DOHH2 (cell line): ENCODE measurements at regions not wholly inside any gene's neighbourhood (a gene's known extent, or its start where the extent isn't known, plus 50 kb on each side); places are given as distances from the start of the nearest gene placed in this dataset.

Experiments used
- EZH2phosphoT487 ChIP-seq: fragments of 200-600 bp; sonication (generic); IDR thresholded peaks from 2 replicates; pipeline ENCODE4 v1.6.1; 2017; ENCODE audit warnings: borderline replicate concordance, mild to moderate bottlenecking, antibody characterized with exemption, low read length, moderate library complexity, mixed read lengths
- TF ChIP-seq, protein P1 (sequence below): fragments of 200-600 bp; sonication (generic); IDR thresholded peaks from one replicate; pipeline ENCODE4 v1.5.1; 2014; ENCODE audit warnings: antibody characterized with exemption, mild to moderate bottlenecking, low read depth, low read length; ENCODE audit not compliant: poor library complexity, severe bottlenecking

DNA sequence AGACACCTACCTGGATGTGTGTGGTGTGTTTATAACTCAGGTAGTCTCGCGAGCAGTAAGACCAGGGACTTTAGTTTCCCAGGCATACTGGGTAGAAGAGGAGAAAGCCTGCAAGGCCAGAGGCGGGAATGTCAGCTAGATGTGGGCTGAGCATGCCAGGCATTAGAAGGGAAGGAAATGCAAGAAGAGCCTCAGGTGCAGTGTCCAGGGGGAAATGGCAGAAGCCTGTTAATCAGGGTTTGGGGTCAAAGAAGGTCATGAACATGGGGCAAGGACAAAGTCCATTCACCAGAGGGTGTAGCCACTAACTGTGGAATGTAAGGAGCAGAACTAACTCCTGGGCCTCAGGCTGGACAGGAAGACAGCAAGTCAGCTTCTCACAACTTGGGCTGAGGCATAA is 305.0 kb downstream of the SMOC2 start:
- TF ChIP-seq, protein P1, sequence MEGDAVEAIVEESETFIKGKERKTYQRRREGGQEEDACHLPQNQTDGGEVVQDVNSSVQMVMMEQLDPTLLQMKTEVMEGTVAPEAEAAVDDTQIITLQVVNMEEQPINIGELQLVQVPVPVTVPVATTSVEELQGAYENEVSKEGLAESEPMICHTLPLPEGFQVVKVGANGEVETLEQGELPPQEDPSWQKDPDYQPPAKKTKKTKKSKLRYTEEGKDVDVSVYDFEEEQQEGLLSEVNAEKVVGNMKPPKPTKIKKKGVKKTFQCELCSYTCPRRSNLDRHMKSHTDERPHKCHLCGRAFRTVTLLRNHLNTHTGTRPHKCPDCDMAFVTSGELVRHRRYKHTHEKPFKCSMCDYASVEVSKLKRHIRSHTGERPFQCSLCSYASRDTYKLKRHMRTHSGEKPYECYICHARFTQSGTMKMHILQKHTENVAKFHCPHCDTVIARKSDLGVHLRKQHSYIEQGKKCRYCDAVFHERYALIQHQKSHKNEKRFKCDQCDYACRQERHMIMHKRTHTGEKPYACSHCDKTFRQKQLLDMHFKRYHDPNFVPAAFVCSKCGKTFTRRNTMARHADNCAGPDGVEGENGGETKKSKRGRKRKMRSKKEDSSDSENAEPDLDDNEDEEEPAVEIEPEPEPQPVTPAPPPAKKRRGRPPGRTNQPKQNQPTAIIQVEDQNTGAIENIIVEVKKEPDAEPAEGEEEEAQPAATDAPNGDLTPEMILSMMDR, result no peak
- TF ChIP-seq EZH2phosphoT487, result no peak
